ENCODE measurements at regions not wholly inside any gene's neighbourhood (a gene's known extent, or its start where the extent isn't known, plus 50 kb on each side); places are given as distances from the start of the nearest gene placed in this dataset.

DNA sequence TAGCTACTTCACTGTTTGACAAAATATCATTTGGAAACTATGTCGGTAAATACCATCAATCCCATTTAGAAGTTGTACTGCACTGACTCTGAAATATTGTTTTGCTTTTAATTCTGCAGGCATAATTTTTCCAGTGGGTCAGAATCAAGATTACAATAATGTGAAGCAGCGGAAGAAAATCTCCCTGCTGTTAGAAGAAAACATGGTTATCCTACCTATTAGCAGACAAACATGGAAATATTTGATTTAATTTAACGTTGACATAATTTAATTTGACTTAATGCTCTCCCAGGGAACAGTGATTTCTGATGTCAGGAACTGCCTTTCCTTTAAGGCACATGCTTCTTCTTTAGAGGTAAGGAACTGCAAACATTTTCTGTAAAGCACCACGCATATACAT is 634.0 kb downstream of the LTN1 start:
- Histone ChIP-seq H3K79me2 (ENCODE audit: control insufficient read depth, insufficient read depth, low read length) (no peaks in the 10 kb centered on the region), H3K9ac (ENCODE audit: insufficient read depth in 1 of 2, low read depth in 2 of 2, low read length in 2 of 2) (no peak overlapping the region), H3K36me3 (ENCODE audit: control insufficient read depth, insufficient read depth, low read length) (no peaks in the 10 kb centered on the region), H3K4me3 (no peak overlapping the region), H3K9me3 (replicated peaks; ENCODE audit: control insufficient read depth, insufficient read depth, low read depth, low read length) (no peaks in the 10 kb centered on the region), H3K27ac (ENCODE audit: extremely low read depth, low read depth, low read length) (no peak overlapping the region), H4K20me1 (replicated peaks; ENCODE audit: control insufficient read depth, insufficient read depth, low read length) (no peaks in the 10 kb centered on the region), H3K4me1 (replicated peaks in 1 of 2; ENCODE audit: control insufficient read depth in 2 of 2, insufficient read depth in 2 of 2, low read length in 2 of 2) (no peaks in the 10 kb centered on the region), H3K4me2 (ENCODE audit: insufficient read depth, low read length) (no peak overlapping the region), H3K27me3 (ENCODE audit: control insufficient read depth in 2 of 2, insufficient read depth in 2 of 2, low read length in 2 of 2) (no peaks in the 10 kb centered on the region), H3K9me1 (ENCODE audit: control insufficient read depth, insufficient read depth, low read length) (no peaks in the 10 kb centered on the region), H2AFZ (ENCODE audit: low read depth, low read length) (no peak overlapping the region)
- WGBS (ENCODE audit: insufficient coverage, low coverage, missing lambda C conversion rate) = 1% methylated on average over 4 of the region's 4 CpGs
- DNase-seq (ENCODE audit: extremely low read depth in 1 of 4, low spot score in 3 of 4) = no peak
- ATAC-seq = no peak
- in situ Hi-C loops (cut with MboI) (no loop called here), intact Hi-C loops (cut with micrococcal nuclease) (no loop called here)
- FAIRE-seq = no peak
- POLR2A ChIA-PET = no interaction called here
- TF ChIP-seq ZNF253 (CRISPR knock-in tag; conservative IDR thresholded peaks at IDR 0.05) = no peak
- no peak for TF ChIP-seq ZNF12 (CRISPR knock-in tag; IDR thresholded peaks at IDR 0.05)
- no peak for TF ChIP-seq GABPA (tag; conservative IDR thresholded peaks at IDR 0.05; ENCODE audit: low read depth)
- no peak for TF ChIP-seq DPF2 (IDR thresholded peaks at IDR 0.05)
- TF ChIP-seq ZNF57 (CRISPR knock-in tag; IDR thresholded peaks at IDR 0.05) = no peak
- no peak for TF ChIP-seq PCBP2 (IDR thresholded peaks at IDR 0.05; ENCODE audit: low read depth, low read length, poor library complexity, severe bottlenecking)
- no peak for TF ChIP-seq SLC30A9 (CRISPR knock-in tag; IDR thresholded peaks at IDR 0.05)
- TF ChIP-seq C11orf30 (IDR thresholded peaks at IDR 0.05; ENCODE audit: low read depth) = no peak
- TF ChIP-seq, protein P1, sequence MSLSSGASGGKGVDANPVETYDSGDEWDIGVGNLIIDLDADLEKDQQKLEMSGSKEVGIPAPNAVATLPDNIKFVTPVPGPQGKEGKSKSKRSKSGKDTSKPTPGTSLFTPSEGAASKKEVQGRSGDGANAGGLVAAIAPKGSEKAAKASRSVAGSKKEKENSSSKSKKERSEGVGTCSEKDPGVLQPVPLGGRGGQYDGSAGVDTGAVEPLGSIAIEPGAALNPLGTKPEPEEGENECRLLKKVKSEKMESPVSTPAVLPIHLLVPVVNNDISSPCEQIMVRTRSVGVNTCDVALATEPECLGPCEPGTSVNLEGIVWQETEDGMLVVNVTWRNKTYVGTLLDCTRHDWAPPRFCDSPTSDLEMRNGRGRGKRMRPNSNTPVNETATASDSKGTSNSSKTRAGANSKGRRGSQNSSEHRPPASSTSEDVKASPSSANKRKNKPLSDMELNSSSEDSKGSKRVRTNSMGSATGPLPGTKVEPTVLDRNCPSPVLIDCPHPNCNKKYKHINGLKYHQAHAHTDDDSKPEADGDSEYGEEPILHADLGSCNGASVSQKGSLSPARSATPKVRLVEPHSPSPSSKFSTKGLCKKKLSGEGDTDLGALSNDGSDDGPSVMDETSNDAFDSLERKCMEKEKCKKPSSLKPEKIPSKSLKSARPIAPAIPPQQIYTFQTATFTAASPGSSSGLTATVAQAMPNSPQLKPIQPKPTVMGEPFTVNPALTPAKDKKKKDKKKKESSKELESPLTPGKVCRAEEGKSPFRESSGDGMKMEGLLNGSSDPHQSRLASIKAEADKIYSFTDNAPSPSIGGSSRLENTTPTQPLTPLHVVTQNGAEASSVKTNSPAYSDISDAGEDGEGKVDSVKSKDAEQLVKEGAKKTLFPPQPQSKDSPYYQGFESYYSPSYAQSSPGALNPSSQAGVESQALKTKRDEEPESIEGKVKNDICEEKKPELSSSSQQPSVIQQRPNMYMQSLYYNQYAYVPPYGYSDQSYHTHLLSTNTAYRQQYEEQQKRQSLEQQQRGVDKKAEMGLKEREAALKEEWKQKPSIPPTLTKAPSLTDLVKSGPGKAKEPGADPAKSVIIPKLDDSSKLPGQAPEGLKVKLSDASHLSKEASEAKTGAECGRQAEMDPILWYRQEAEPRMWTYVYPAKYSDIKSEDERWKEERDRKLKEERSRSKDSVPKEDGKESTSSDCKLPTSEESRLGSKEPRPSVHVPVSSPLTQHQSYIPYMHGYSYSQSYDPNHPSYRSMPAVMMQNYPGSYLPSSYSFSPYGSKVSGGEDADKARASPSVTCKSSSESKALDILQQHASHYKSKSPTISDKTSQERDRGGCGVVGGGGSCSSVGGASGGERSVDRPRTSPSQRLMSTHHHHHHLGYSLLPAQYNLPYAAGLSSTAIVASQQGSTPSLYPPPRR (CRISPR knock-in tag; IDR thresholded peaks at IDR 0.05; ENCODE audit: borderline replicate concordance) = no peak
- no peak for TF ChIP-seq ZBTB43 (CRISPR knock-in tag; IDR thresholded peaks at IDR 0.05)
- TF ChIP-seq ZNF197 (CRISPR knock-in tag; IDR thresholded peaks at IDR 0.05; ENCODE audit: low read depth) = no peak
- no peak for TF ChIP-seq CBX3 (IDR thresholded peaks at IDR 0.05; ENCODE audit: borderline replicate concordance in 1 of 2, low read length in 2 of 2)
- TF ChIP-seq ELK1 (CRISPR knock-in tag; IDR thresholded peaks at IDR 0.05) = no peak
- TF ChIP-seq E2F3 (CRISPR knock-in tag; IDR thresholded peaks at IDR 0.05) = no peak
- no peak for TF ChIP-seq MAX (CRISPR knock-in tag; IDR thresholded peaks at IDR 0.05)
- no peak for TF ChIP-seq NFRKB (IDR thresholded peaks at IDR 0.05; ENCODE audit: low read depth)
- TF ChIP-seq ZNF282 (CRISPR knock-in tag; IDR thresholded peaks at IDR 0.05) = no peak
- CTCF ChIA-PET (ENCODE audit: low intra/inter-chr PET ratio) = no interaction called here
- BruUV-seq (replicated peaks) = no TSS peak
